IMR-90 (cell line): ENCODE measurements at regions not wholly inside any gene's neighbourhood (a gene's known extent, or its start where the extent isn't known, plus 50 kb on each side); places are given as distances from the start of the nearest gene placed in this dataset.

ENCODE experiments used
- BHLHE40 ChIP-seq: fragments of 150-350 bp; IDR thresholded peaks from 2 replicates; pipeline ENCODE4 v1.6.1; 2016; ENCODE audit warnings: mild to moderate bottlenecking, low read depth, low read length
- CEBPB ChIP-seq: IDR thresholded peaks from 2 replicates; pipeline ENCODE4 v1.6.1; 2012; ENCODE audit warnings: low read depth, low read length, improper control_type of control experiment
- CHD1 ChIP-seq: IDR thresholded peaks from 2 replicates; pipeline ENCODE4 v1.6.1; 2012; ENCODE audit warnings: low read depth, low read length, improper control_type of control experiment
- CTCF ChIP-seq: conservative IDR thresholded peaks from 2 replicates; pipeline ENCODE4 v1.5.1; 2012; ENCODE audit warnings: mild to moderate bottlenecking, low read depth, low read length, improper control_type of control experiment
- FOS ChIP-seq: fragments of 150-350 bp; IDR thresholded peaks from 2 replicates; pipeline ENCODE4 v1.6.1; 2016; ENCODE audit warnings: low read depth, low read length
- MAFK ChIP-seq: IDR thresholded peaks from 2 replicates; pipeline ENCODE4 v1.6.1; 2012; ENCODE audit warnings: low read depth, low read length, improper control_type of control experiment
- MXI1 ChIP-seq: IDR thresholded peaks from 2 replicates; pipeline ENCODE4 v1.6.1; 2012; ENCODE audit warnings: low read depth, mild to moderate bottlenecking, low read length, moderate library complexity, borderline replicate concordance
- POLR2A ChIP-seq: IDR thresholded peaks from 2 replicates; pipeline ENCODE4 v1.6.1; 2012; ENCODE audit warnings: mild to moderate bottlenecking, low read depth, low read length
- RCOR1 ChIP-seq: IDR thresholded peaks from 2 replicates; pipeline ENCODE4 v1.6.1; 2012; ENCODE audit warnings: mild to moderate bottlenecking, low read length, improper control_type of control experiment; ENCODE audit not compliant: insufficient replicate concordance
- SMC3 ChIP-seq: fragments of 150-350 bp; IDR thresholded peaks from 2 replicates; pipeline ENCODE4 v1.6.1; 2016; ENCODE audit warnings: low read depth, mild to moderate bottlenecking, antibody characterized with exemption, low read length, moderate library complexity
- TF ChIP-seq, protein P1 (sequence below): fragments of 150-350 bp; IDR thresholded peaks from 2 replicates; pipeline ENCODE4 v1.6.1; 2017; ENCODE audit warnings: mild to moderate bottlenecking, antibody characterized with exemption, low read length, low read depth

GRCh38 chr7:84654273-84654672 lies 459.7 kb upstream of the SEMA3A start:
- TF ChIP-seq BHLHE40 (no peak), CTCF (no peak), POLR2A (no peak), MXI1 (no peak), SMC3 (no peak), CEBPB (no peak), MAFK (no peak), FOS (no peak), RCOR1 (no peak), CHD1 (no peak)
- TF ChIP-seq, protein P1, sequence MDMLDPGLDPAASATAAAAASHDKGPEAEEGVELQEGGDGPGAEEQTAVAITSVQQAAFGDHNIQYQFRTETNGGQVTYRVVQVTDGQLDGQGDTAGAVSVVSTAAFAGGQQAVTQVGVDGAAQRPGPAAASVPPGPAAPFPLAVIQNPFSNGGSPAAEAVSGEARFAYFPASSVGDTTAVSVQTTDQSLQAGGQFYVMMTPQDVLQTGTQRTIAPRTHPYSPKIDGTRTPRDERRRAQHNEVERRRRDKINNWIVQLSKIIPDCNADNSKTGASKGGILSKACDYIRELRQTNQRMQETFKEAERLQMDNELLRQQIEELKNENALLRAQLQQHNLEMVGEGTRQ: no peak
